COLO668 (cell line): ENCODE measurements at regions not wholly inside any gene's neighbourhood (a gene's known extent, or its start where the extent isn't known, plus 50 kb on each side); places are given as distances from the start of the nearest gene placed in this dataset.

ENCODE experiments used
- DNase-seq: peaks from one replicate; lab custom pipeline; 2025; ENCODE audit not compliant: unreplicated experiment; lab: John Stamatoyannopoulos, UW

GRCh38 chr9:121568343-121569265 lies 69.0 kb upstream of the GGTA1 start:
- DNase-seq = no peak

- no peak for DNase-seq
Observed at GRCh38 chr9:121569266-121569648, 69.6 kb upstream of the GGTA1 start.

GRCh38 chr9:121572581-121572980 lies 72.9 kb upstream of the GGTA1 start:
- DNase-seq = no peak

GRCh38 chr9:121573717-121574485 lies 74.3 kb upstream of the GGTA1 start:
- DNase-seq = no peak

GRCh38 chr9:121574774-121575519 lies 75.3 kb upstream of the GGTA1 start:
- no peak for DNase-seq

- DNase-seq = no peak
Observed at GRCh38 chr9:121576281-121577075, 75.0 kb upstream of the DAB2IP start.

- DNase-seq = no peak
Observed at GRCh38 chr9:121577166-121577565, 74.3 kb upstream of the DAB2IP start.

GRCh38 chr9:121577572-121577971 lies 73.9 kb upstream of the DAB2IP start:
- no peak for DNase-seq

GRCh38 chr9:121581786-121582600 lies 69.4 kb upstream of the DAB2IP start:
- no peak for DNase-seq

GRCh38 chr9:121582641-121583040 lies 68.8 kb upstream of the DAB2IP start:
- no peak for DNase-seq

GRCh38 chr9:121584421-121584820 lies 67.0 kb upstream of the DAB2IP start:
- DNase-seq = no peak

- DNase-seq = no peak
Observed at GRCh38 chr9:121587863-121588262, 63.6 kb upstream of the DAB2IP start.

- DNase-seq = no peak
Observed at GRCh38 chr9:121589986-121590385, 61.4 kb upstream of the DAB2IP start.

GRCh38 chr9:121592265-121592664 lies 59.2 kb upstream of the DAB2IP start:
- DNase-seq = no peak

GRCh38 chr9:121593066-121593465 lies 58.4 kb upstream of the DAB2IP start:
- DNase-seq = no peak

- DNase-seq = no peak
Observed at GRCh38 chr9:121596515-121596914, 54.9 kb upstream of the DAB2IP start.

GRCh38 chr9:121597698-121598166 lies 53.7 kb upstream of the DAB2IP start:
- no peak for DNase-seq

GRCh38 chr9:121598167-121598964 lies 53.1 kb upstream of the DAB2IP start:
- DNase-seq = peak; percentile 58
